DMS53 (cell line): ENCODE measurements at regions not wholly inside any gene's neighbourhood (a gene's known extent, or its start where the extent isn't known, plus 50 kb on each side); places are given as distances from the start of the nearest gene placed in this dataset.

ENCODE experiments used
- DNase-seq: peaks from one replicate; lab custom pipeline; 2025; lab: John Stamatoyannopoulos, UW

DNA sequence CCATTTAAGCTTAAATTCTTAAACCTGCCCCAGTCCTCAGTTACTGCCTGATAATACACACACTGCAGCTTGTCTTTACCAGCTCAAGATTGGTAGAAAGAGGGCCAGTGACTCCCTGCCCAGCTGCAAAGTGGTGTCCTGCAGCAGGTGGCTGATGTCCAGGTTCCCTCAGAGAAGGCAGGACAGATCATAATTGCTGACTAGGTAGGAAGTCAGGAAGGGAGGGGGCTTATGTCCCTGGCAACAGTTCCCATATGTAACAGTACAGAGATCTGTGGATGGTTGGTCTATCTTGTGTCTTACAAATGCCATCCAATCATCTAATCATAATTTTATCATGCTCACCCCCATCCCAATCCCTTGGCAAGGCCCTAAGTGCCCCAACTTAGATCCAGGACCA is 492.1 kb upstream of the PPP2R3A start:
- no peak for DNase-seq

DNA sequence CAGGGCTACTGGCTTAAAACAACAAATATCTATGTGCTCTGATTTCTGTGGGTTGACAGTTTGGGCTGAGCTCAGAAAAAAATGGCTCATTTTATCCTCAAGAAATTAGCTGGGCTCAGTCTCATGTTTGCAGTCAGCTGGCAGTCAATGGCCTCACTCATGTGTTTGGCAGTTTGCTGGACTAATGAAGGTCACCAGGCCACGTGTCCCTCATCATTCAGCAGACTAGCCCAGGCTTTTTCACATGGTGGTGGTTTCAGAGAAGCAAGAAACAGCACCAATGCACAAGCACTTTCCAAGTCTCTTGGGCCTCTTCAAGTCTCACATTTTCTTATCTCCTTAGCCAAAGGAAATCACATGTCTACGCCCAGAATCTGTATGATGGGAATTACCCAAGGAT is 478.3 kb upstream of the PPP2R3A start:
- DNase-seq, result no peak

DNA sequence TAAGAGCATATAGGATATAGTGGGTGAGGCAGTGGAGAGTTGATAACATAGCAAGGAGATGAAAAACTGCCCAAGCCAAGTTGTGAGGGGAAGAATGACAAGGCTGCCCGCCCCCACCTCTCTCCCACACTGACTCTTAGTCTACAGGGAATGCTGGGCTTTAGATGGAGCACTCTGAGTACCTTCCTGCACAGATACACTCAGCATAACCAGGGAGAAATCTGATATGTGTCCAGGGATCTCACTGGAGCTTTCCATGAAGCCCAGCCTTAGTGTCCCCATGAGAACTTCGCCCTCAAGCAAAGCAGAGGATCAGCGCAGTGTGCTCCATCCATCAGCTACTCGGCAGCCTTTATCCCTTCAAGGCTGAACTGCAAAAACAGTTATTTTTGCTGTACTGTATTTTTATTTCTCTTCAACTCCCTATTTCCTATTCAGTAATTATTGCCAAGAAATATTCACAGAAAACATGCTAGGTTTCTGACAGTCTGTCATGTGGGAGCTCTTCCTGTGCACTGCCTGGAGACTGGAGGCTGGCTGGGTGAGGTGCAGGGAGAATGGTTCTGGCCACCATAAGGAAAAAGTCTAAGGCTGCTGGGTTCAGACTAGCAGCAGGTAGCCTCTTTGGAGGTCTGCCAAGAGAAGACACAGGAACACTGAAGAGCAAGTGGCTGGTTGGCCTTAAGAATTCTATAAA is 475.2 kb upstream of the PPP2R3A start:
- DNase-seq, result no peak

DNA sequence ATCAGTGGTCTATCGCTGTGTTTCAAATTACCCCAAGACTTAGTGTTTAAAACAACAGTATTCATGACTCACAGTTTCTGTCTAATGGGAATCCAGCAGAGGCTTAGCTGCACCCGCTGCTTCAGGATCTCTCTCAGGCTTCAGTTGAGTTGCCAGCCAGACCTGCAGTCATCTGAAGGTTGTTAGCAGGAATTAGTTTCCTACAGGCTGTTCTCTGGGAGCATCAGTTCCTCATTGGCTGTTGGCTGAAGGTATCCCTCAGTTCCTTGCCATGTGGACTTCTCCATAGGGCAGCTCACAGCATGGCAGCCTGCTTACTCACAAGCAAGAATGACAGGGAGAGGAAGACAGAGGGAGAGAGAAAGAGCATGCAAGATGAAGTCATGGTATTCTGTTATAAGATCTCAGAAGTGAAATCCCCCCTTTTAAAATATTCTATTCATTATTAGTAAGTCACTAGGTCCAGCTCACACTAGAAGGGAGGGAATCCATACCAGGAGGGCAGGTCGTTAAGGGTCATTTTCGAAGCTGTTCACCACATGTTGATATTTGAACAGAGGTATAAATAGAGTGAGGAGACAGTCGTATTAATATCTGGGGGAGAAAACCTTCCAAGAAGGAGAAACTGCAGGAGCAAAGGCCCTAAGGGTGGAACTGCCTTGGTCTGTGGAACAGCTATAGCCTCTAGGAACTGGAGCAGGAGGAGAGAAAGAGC is 473.9 kb upstream of the PPP2R3A start:
- no peak for DNase-seq

GRCh38 chr3:135495891-135496290 is 469.6 kb upstream of the PPP2R3A start:
- DNase-seq, result no peak

DNA sequence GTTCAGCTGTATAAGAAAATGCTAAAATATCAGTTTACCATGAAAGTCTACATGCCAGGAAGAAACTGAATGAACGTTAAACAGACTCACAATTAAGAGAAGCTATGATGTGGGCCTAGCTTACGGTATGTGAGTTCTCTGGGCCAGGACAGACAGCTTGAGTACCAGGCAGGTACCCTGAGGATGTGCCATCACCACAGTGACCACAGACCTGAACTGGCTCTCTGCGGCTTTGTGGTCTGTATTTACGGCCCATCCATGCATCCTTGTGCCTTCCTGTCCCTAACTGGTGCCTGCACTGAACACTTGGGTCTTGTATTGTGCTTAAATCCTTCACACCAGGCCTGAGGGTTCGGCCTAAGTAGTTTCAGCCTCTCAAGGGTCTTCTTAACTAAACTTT is 467.5 kb upstream of the PPP2R3A start:
- DNase-seq, result no peak

GRCh38 chr3:135499426-135499825 is 466.1 kb upstream of the PPP2R3A start:
- DNase-seq, result no peak

- no peak for DNase-seq
Measured at GRCh38 chr3:135500034-135500433, 465.5 kb upstream of the PPP2R3A start.

DNA sequence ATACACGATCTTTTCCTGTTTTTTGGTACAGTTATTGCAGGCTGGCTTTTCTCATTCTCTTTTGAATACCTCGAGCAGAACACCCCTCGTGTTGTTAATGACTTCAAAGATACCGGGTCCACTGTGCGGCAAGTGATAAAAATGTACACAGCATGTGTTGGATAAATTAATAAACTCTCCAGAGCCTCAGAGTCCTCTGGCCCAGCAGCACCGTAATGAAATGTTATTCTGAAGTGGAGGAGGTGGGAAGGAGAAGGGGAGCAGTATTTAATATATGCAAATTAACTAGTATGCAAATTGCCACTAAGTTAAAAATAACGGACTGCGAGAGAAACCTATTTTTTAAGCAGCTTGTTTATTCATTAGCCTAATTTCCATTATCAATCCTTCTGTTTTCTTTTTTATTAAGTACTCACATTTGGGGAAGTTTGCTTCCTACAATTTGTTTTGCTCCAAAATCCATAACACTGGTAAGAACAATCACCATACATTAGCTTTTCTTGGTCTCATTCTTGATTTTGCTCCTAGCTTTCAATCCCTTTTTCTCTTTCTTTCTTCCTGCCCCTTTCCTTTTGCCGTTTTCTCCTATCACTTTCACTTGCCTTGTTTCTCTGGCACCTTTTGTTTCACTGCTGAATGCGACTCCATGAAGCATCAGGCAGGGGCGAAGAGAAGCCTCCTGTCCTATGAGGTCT is 462.3 kb upstream of the PPP2R3A start:
- no peak for DNase-seq

- DNase-seq, result peak; percentile 79
Measured at GRCh38 chr3:135503760-135504686, 461.5 kb upstream of the PPP2R3A start.

DNA sequence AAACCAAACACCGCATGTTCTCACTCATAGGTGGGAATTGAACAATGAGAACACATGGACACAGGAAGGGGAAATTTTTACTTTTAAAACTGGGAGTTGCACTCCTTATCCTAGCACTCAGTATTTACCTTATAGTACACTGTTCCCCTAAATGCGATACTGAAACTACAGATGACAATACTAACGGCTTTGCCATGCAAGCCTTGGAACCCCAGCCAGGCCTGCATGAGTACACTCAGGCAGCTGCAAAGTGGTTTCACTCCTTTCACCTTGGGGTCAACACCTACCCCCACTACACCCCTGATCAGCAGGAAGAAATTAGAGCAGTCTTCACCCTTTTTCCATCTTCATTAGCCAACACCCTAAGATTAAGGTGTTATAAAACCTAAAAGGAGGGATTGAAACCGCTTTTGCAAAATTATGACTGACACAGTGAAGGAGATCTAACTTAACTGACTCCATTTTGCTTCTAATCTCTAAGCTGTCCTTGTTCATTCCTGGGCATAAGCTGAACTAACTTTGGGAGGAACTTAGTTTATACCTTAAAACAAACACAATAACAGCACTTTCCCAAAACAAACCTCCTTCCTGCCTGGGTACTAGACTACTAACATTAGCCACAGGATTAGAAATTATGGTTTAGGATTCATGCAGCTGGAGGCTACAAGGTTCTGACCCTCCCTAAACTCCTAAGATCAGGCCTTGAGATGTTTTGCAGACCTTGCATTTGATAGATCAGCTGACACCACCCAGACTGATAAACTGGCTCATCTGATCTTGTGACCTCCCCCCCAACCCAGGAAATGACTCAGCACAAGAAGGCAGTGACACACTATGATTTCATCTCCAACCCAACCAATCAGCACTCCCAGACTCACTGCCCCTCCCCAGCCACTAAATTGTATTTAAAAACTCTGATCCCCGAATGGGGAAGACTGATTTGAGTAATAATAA is 452.1 kb upstream of the PPP2R3A start:
- DNase-seq, result peak; percentile 82

DNA sequence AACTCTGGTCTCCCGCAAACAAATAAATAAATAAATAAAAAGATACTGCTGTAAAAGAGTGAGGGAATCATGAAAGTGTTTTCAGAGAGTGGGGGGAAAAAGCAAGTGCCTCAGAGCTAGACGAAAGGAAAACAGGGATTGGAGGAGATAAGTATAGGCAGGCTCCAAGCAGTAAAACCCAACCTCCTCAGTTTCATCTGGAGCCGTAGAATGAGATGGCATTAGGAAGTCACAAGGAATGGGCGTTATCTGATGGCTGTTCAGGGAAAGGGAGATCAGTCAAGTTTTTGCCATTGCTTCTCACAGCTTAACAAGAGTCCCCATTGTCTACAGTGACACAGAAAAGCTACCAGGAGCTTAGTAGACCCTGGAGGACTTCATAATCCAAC is 451.5 kb upstream of the PPP2R3A start:
- no peak for DNase-seq

GRCh38 chr3:135516143-135516542 is 449.4 kb upstream of the PPP2R3A start:
- DNase-seq, result peak; percentile 6

DNA sequence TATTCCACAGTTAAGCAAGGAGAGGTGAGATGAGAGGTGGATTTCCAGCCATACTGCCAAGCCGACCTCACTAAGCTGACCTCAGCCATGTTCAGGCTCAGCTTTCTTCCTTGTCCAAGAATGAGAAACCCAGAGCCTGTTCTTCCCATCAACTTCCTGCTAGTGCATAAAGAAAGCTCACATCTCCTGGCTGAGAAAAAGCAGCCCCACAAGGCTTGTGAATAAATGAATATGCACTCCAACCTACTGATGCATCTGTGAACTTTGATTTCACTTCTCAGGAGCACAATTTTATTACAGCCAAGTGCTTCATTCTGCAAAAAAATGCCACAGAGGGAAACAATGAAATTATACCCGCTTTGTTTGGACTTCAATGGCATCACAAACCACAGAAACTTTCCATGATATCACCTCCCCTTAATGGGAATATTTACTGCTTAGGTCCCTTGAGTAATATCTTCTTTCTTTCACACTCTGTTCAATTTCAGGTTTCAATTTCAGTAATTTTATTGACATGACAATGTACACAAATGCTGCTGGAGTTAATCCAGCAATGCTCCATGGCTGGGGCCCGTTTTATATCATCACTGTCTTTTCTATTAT is 437.0 kb upstream of the PPP2R3A start:
- no peak for DNase-seq

DNA sequence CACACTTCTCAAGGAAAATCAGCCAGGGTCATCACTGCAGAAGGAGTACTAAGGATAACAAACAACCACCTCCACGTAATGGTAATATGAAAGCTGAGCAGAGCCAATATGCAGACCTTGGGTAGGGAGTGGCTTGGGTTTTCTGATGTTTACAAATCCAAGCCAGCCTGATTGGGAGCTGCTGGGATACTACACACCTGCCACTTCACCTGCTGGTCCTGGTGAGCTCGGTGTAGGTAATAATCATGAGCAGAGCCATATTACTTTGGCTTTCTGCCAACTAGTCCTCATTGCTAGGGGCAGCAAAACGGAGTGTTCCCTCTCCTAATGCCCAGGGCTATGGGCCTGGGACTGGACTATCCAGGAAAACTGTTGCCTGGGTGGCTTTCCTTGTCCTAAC is 433.5 kb upstream of the PPP2R3A start:
- peak; percentile 84 for DNase-seq

- no peak for DNase-seq
Measured at GRCh38 chr3:135538123-135538522, 427.4 kb upstream of the PPP2R3A start.

GRCh38 chr3:135539351-135539750 is 426.2 kb upstream of the PPP2R3A start:
- no peak for DNase-seq

DNA sequence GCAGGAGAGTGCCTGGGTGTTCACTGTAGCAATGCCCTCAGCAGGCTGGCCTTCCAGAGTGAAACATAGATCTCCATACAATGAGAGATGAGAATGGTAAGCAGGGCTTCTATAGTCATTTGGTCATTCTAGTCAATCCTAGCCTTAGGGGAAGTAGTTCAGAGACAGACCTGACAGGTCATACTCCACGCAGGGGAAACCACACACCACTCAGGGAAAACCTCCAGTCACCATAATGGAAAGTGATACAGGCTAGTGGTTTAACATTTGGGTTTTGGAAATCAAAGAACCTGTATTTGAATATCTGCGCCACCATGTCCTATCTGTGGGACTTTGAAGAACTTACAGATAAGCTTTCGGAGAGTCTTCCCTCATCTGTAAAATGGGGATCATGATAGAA is 425.7 kb upstream of the PPP2R3A start:
- DNase-seq, result no peak

DNA sequence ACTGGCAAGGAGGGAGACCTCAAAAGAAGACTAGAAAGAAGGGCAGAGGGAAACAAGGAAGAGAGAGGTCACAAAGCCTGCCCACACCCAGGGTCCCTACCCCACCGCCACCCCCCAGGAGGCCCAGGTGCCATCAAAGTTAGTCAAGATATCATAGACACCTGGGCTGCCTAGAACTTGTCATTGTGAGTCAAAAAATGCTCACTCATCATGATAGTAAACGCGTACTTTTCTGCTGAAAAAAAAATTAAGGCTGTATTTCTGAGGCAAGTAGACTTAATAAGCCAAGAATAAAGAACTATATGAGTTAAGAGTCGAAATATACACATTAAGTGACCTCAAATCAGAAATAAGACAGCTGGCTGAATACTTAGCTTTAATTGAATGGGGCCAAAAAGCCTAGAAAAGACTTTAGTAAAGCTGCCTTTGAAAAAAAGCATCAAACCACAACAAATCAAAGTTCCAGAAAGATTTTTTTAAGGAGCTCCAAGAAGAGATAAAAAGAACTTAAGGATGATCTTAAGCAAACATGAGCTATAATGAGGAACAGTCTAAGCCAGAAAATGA is 415.5 kb upstream of the PPP2R3A start:
- DNase-seq, result no peak

GRCh38 chr3:135556174-135556573 is 409.4 kb upstream of the PPP2R3A start:
- DNase-seq, result no peak
